SK-N-SH (cell line): ENCODE measurements at regions not wholly inside any gene's neighbourhood (a gene's known extent, or its start where the extent isn't known, plus 50 kb on each side); places are given as distances from the start of the nearest gene placed in this dataset.

Experiments
- CTCF ChIA-PET: fragments of 300-600, 350-600 bp; formaldehyde crosslinking; extraction: SDS; loops from one replicate; lab custom pipeline; 2021; lab: Yijun Ruan, JAX
- POLR2A ChIA-PET: fragments of 350-600 bp; sonication (Branson Sonifier 250); formaldehyde crosslinking; extraction: SDS; loops from one replicate; lab custom pipeline; 2020; ENCODE audit warnings: antibody characterized with exemption, inconsistent platforms; lab: Yijun Ruan, JAX
- DNase-seq: peaks from one replicate; pipeline ENCODE4 v3.0.0; 2012
- H2AFZ ChIP-seq: fragments of 200-600 bp; sonication (generic); 2 replicates; pipeline ENCODE4 v1.8.1; 2016; ENCODE audit warnings: antibody characterized with exemption, mild to moderate bottlenecking, low read depth
- H3F3A ChIP-seq: fragments of 200-600 bp; sonication (generic); replicated peaks from 2 replicates; pipeline ENCODE3; 2016; ENCODE audit warnings: antibody characterized with exemption, mild to moderate bottlenecking; ENCODE audit not compliant: insufficient read depth
- H3K27ac ChIP-seq, 2 experiments: fragments of 200-500 bp in 1 of 2; fragments of 200-600 bp in 1 of 2; sonication (Bioruptor generic) in 1 of 2; sonication (generic), shearing (Covaris generic) in 1 of 2; 2 replicates each; pipeline versions ENCODE4 v1.5.1 to v1.6.1; 2014 to 2016; ENCODE audit warnings: low read depth in 2 of 2, inconsistent platforms in 1 of 2, low read length in 1 of 2, mild to moderate bottlenecking in 1 of 2, mixed read lengths in 1 of 2
- H3K27me3 ChIP-seq: fragments of 200-600 bp; sonication (generic), shearing (Covaris generic); 2 replicates; pipeline ENCODE4 v1.6.1; 2016; ENCODE audit warnings: mixed run types; ENCODE audit not compliant: insufficient read depth
- H3K36me3 ChIP-seq, 2 experiments: fragments of 200-500 bp in 1 of 2; fragments of 200-600 bp in 1 of 2; sonication (Bioruptor generic) in 1 of 2; sonication (generic) in 1 of 2; replicated peaks in 1 of 2; 2 replicates each; pipeline versions ENCODE3 to v1.5.1; 2014 to 2016; ENCODE audit warnings: low read length in 1 of 2, mild to moderate bottlenecking in 1 of 2; ENCODE audit not compliant: insufficient read depth in 2 of 2, control insufficient read depth in 1 of 2
- H3K4me1 ChIP-seq, 2 experiments: fragments of 200-500 bp in 1 of 2; fragments of 200-600 bp in 1 of 2; sonication (Bioruptor generic) in 1 of 2; sonication (generic), shearing (Covaris generic) in 1 of 2; 2 replicates each; pipeline versions ENCODE4 v1.5.1 to v1.6.1; 2014 to 2016; ENCODE audit warnings: low read depth in 1 of 2, low read length in 1 of 2, mixed run types in 1 of 2; ENCODE audit not compliant: insufficient read depth in 2 of 2, control insufficient read depth in 1 of 2
- H3K4me2 ChIP-seq: fragments of 200-600 bp; sonication (generic), shearing (Covaris generic); 2 replicates; pipeline ENCODE4 v1.6.1; 2017; ENCODE audit warnings: mixed run types
- H3K4me3 ChIP-seq, 2 experiments: fragments of 200-500 bp in 1 of 2; fragments of 200-600 bp in 1 of 2; sonication (Bioruptor generic) in 1 of 2; sonication (generic), shearing (Covaris generic) in 1 of 2; 2 replicates each; pipeline versions ENCODE4 v1.5.1 to v1.8.1; 2014 to 2016; ENCODE audit warnings: low read depth in 2 of 2, inconsistent platforms in 1 of 2, low read length in 1 of 2, mild to moderate bottlenecking in 1 of 2, mixed read lengths in 1 of 2, moderate library complexity in 1 of 2
- H3K79me2 ChIP-seq: fragments of 200-600 bp; sonication (generic); 2 replicates; pipeline ENCODE4 v1.8.1; 2017; ENCODE audit warnings: mild to moderate bottlenecking; ENCODE audit not compliant: insufficient read depth
- H3K9ac ChIP-seq: fragments of 200-600 bp; sonication (generic); 2 replicates; pipeline ENCODE4 v1.6.1; 2017; ENCODE audit warnings: mixed run types
- H3K9me2 ChIP-seq: fragments of 200-600 bp; sonication (generic); 2 replicates; pipeline ENCODE4 v1.6.1; 2017; ENCODE audit warnings: mixed run types
- H3K9me3 ChIP-seq: fragments of 200-600 bp; sonication (generic); 2 replicates; pipeline ENCODE4 v1.6.1; 2017; ENCODE audit warnings: mixed run types, mild to moderate bottlenecking, moderate library complexity
- H4K20me1 ChIP-seq: fragments of 200-600 bp; sonication (generic); 2 replicates; pipeline ENCODE4 v1.6.1; 2017; ENCODE audit warnings: mild to moderate bottlenecking, mixed run types; ENCODE audit not compliant: insufficient read depth
- CTCF ChIP-seq: fragments of 200-600 bp; sonication (generic); IDR thresholded peaks from 2 replicates; pipeline ENCODE4 v1.6.1; 2017; ENCODE audit warnings: antibody characterized with exemption, mild to moderate bottlenecking, moderate library complexity
- ELF1 ChIP-seq: IDR thresholded peaks from 2 replicates; pipeline ENCODE4 v1.4.0; 2012
- EP300 ChIP-seq, 2 experiments: IDR thresholded peaks; 2 replicates each; pipeline versions ENCODE4 v1.4.0 to v1.6.1; 2012; ENCODE audit warnings: borderline replicate concordance in 1 of 2, low read depth in 1 of 2, low read length in 1 of 2
- FOSL2 ChIP-seq: IDR thresholded peaks from 2 replicates; pipeline ENCODE4 v1.4.0; 2012; ENCODE audit warnings: low read depth, mild to moderate bottlenecking, moderate library complexity, borderline replicate concordance
- GATA2 ChIP-seq: sonication (generic); formaldehyde crosslinking; IDR thresholded peaks from 2 replicates; pipeline ENCODE4 v1.5.0; 2020; ENCODE audit warnings: mild to moderate bottlenecking, missing genetic modification reagents
- IRF3 ChIP-seq: fragments of 150-350 bp; IDR thresholded peaks from 2 replicates; pipeline ENCODE4 v1.6.1; 2016; ENCODE audit warnings: mild to moderate bottlenecking, low read depth, low read length
- JUND ChIP-seq: IDR thresholded peaks from 2 replicates; pipeline ENCODE4 v1.4.0; 2012
- MEF2A ChIP-seq: IDR thresholded peaks from 2 replicates; pipeline ENCODE4 v1.4.0; 2012; ENCODE audit warnings: low read depth, borderline replicate concordance
- PBX3 ChIP-seq: IDR thresholded peaks from 2 replicates; pipeline ENCODE4; 2012
- RAD21 ChIP-seq: IDR thresholded peaks from 2 replicates; pipeline ENCODE4 v1.6.1; 2012; ENCODE audit warnings: mild to moderate bottlenecking, low read length
- RCOR1 ChIP-seq: fragments of 150-350 bp; IDR thresholded peaks from 2 replicates; pipeline ENCODE4 v1.6.1; 2017; ENCODE audit warnings: antibody characterized with exemption, low read length
- RFX5 ChIP-seq: IDR thresholded peaks from 2 replicates; pipeline ENCODE4 v1.6.1; 2012; ENCODE audit warnings: mild to moderate bottlenecking, improper control_type of control experiment, low read length
- TAF1 ChIP-seq: IDR thresholded peaks from 2 replicates; pipeline ENCODE4 v1.6.1; 2012; ENCODE audit warnings: low read depth, mild to moderate bottlenecking, low read length, moderate library complexity, borderline replicate concordance
- TCF12 ChIP-seq: IDR thresholded peaks from 2 replicates; pipeline ENCODE4 v1.4.0; 2012
- TEAD4 ChIP-seq: IDR thresholded peaks from 2 replicates; pipeline ENCODE4 v1.4.0; 2012; ENCODE audit warnings: mild to moderate bottlenecking, borderline replicate concordance; ENCODE audit not compliant: insufficient read depth
- USF1 ChIP-seq: IDR thresholded peaks from 2 replicates; pipeline ENCODE4 v1.4.0; 2012; ENCODE audit warnings: low read depth, borderline replicate concordance
- USF2 ChIP-seq: fragments of 150-350 bp; IDR thresholded peaks from 2 replicates; pipeline ENCODE4 v1.6.1; 2017; ENCODE audit warnings: antibody characterized with exemption, low read length, low read depth, borderline replicate concordance
- YY1 ChIP-seq: IDR thresholded peaks from 2 replicates; pipeline ENCODE4 v1.4.0; 2012; ENCODE audit warnings: low read depth, mild to moderate bottlenecking
- WGBS: methylation state at CpG from one replicate; pipeline ENCODE4 v1.1.6; 2017; ENCODE audit warnings: low lambda C conversion rate; 5-methylcytosine and 5-hydroxymethylcytosine counted together

GRCh38 chr5:102628441-102629175, 126.5 kb upstream of the PAM start:
- no peak overlapping the region; the same call in 1 of the 2 replicates for H2AFZ ChIP-seq
- CTCF ChIA-PET: no interaction called here
- H3K4me3 ChIP-seq: no peak overlapping the region
- WGBS: 55% methylated on average over 3 of the region's 3 CpGs
- H3K4me2 ChIP-seq: peak overlapping the region; percentile 51; the same call in 1 of the 2 replicates
- no peaks in the 10 kb centered on the region for H3K27me3 ChIP-seq
- H3K79me2 ChIP-seq: no peaks in the 10 kb centered on the region
- no peak for TF ChIP-seq RAD21
- TF ChIP-seq TCF12: peak; percentile 81
- TF ChIP-seq FOSL2: peak; percentile 56; the same call in 1 of the 2 replicates
- peak in 1 of 2 experiments; percentile 63; a peak in 1 of 4 replicates for TF ChIP-seq EP300 (IDR thresholded peaks at IDR 0.05; ENCODE audit: borderline replicate concordance in 1 of 2, low read depth in 1 of 2, low read length in 1 of 2)
- peak; percentile 51 for TF ChIP-seq JUND
- peak; percentile 63; the same call in 1 of the 2 replicates for TF ChIP-seq PBX3
- H3K9ac ChIP-seq: no peak overlapping the region
- no peaks in the 10 kb centered on the region for H4K20me1 ChIP-seq
- H3K4me1 ChIP-seq: peaks cover 13 to 28% of the 10 kb centered on the region in 2 experiments
- H3K27ac ChIP-seq: peak overlapping the region; percentile 43 to 66
- H3K36me3 ChIP-seq: no peaks in the 10 kb centered on the region
- H3K9me2 ChIP-seq: no peaks in the 10 kb centered on the region
- POLR2A ChIA-PET: no interaction called here
- peaks cover 21% of the 10 kb centered on the region for H3F3A ChIP-seq
- DNase-seq: no peak
- H3K9me3 ChIP-seq: 0 out of 2 replicates have a peak, but pooled peaks cover under 1% of the 10 kb centered on the region

- no peak overlapping the region for H3K9ac ChIP-seq
- CTCF ChIA-PET: interaction anchor here (1.2 kb wide), 1 partner anchor 51 kb away, joined by 3 read pairs; no protein-coding TSS in a partner anchor
- TF ChIP-seq USF1 (no peak), TAF1 (no peak), RCOR1 (no peak), TEAD4 (no peak), GATA2 (CRISPR knock-in tag) (no peak), TCF12 (no peak), IRF3 (no peak), CTCF (no peak), MEF2A (no peak), ELF1 (no peak), EP300 (IDR thresholded peaks at IDR 0.05; ENCODE audit: borderline replicate concordance in 1 of 2, low read depth in 1 of 2, low read length in 1 of 2) (no peak), RFX5 (no peak), USF2 (no peak), YY1 (no peak)
Measured at GRCh38 chr5:102629827-102630605, 125.1 kb upstream of the PAM start.

More at GRCh38 chr5:102629827-102630605, 125.1 kb upstream of the PAM start:
- H3K27me3 ChIP-seq: no peaks in the 10 kb centered on the region
- no peak for DNase-seq
- no peaks in the 10 kb centered on the region for H3K79me2 ChIP-seq
- no peak overlapping the region for H3K27ac ChIP-seq
- H3K9me2 ChIP-seq: no peaks in the 10 kb centered on the region
- peaks cover 0 to 28% of the 10 kb centered on the region in 2 experiments for H3K4me1 ChIP-seq
- H3K4me2 ChIP-seq: no peak overlapping the region
- H4K20me1 ChIP-seq: no peaks in the 10 kb centered on the region
- H3K9me3 ChIP-seq: peaks cover 3% of the 10 kb centered on the region; the same call in 1 of the 2 replicates
- 78% methylated on average over 4 of the region's 4 CpGs for WGBS
- H3F3A ChIP-seq: peaks cover 21% of the 10 kb centered on the region
- no peaks in the 10 kb centered on the region for H3K36me3 ChIP-seq
- no peak overlapping the region for H3K4me3 ChIP-seq
- H2AFZ ChIP-seq: no peak overlapping the region
- POLR2A ChIA-PET: no interaction called here
